CD14-positive monocyte (primary cell): ENCODE measurements at regions not wholly inside any gene's neighbourhood (a gene's known extent, or its start where the extent isn't known, plus 50 kb on each side); places are given as distances from the start of the nearest gene placed in this dataset.

Experiments used
- DNase-seq, 3 donors: peaks; one replicate each; pipeline ENCODE4 v3.0.0-alpha.2; 2011 to 2022
- H2AFZ ChIP-seq: 2 replicates; pipeline ENCODE4 v1.6.0; 2012; ENCODE audit warnings: mild to moderate bottlenecking, low read depth, low read length, inconsistent platforms; ENCODE audit not compliant: insufficient read depth, poor library complexity, severe bottlenecking
- H3K27ac ChIP-seq, 2 donors: 1 replicate in 1 of 2; 2 replicates in 1 of 2; pipeline ENCODE4 v1.5.1; 2012 to 2013; ENCODE audit warnings: low read length in 2 of 2, control low read depth in 1 of 2, inconsistent platforms in 1 of 2, low read depth in 1 of 2, mild to moderate bottlenecking in 1 of 2
- H3K27me3 ChIP-seq, 2 donors: one replicate each; pipeline versions ENCODE4 v1.6.0 to v1.6.1; 2011 to 2013; ENCODE audit warnings: low read length in 2 of 2; ENCODE audit not compliant: control insufficient read depth in 2 of 2, insufficient read depth in 2 of 2
- H3K36me3 ChIP-seq, 2 donors: replicated peaks in 1 of 2; 1 replicate in 1 of 2; 2 replicates in 1 of 2; pipeline versions ENCODE4 v1.5.1 to v1.6.1; 2012 to 2013; ENCODE audit warnings: low read length in 2 of 2, control low read depth in 1 of 2, inconsistent platforms in 1 of 2, mild to moderate bottlenecking in 1 of 2; ENCODE audit not compliant: insufficient read depth in 2 of 2, control insufficient read depth in 1 of 2
- H3K4me1 ChIP-seq, 2 donors: 1 replicate in 1 of 2; 2 replicates in 1 of 2; pipeline versions ENCODE4 v1.5.1 to v1.6.1; 2012 to 2013; ENCODE audit warnings: low read length in 2 of 2, control low read depth in 1 of 2, inconsistent platforms in 1 of 2, mild to moderate bottlenecking in 1 of 2, moderate library complexity in 1 of 2; ENCODE audit not compliant: insufficient read depth in 2 of 2, control insufficient read depth in 1 of 2
- H3K4me2 ChIP-seq: replicated peaks from 2 replicates; pipeline ENCODE3; 2012; ENCODE audit warnings: low read length, moderate library complexity, mild to moderate bottlenecking; ENCODE audit not compliant: poor library complexity, severe bottlenecking; ENCODE audit errors: extremely low read depth
- H3K4me3 ChIP-seq, 3 experiments: fragments of 200-600 bp in 1 of 3; sonication (generic) in 1 of 3; replicated peaks in 1 of 3; 1 replicate in 2 of 3; 2 replicates in 1 of 3; pipeline ENCODE4 v1.5.1; 2011 to 2013; ENCODE audit warnings: low read length in 3 of 3, mild to moderate bottlenecking in 3 of 3, control low read depth in 2 of 3, low read depth in 2 of 3, inconsistent platforms in 1 of 3, moderate library complexity in 1 of 3
- H3K79me2 ChIP-seq: 2 replicates; pipeline ENCODE4 v1.6.0; 2012; ENCODE audit warnings: mild to moderate bottlenecking, control low read depth, inconsistent platforms, low read length, moderate library complexity; ENCODE audit not compliant: insufficient read depth
- H3K9ac ChIP-seq: 2 replicates; pipeline ENCODE4 v1.6.0; 2017; ENCODE audit warnings: low read length, mild to moderate bottlenecking; ENCODE audit not compliant: insufficient read depth, poor library complexity, severe bottlenecking
- H3K9me3 ChIP-seq, 2 donors: replicated peaks in 1 of 2; 1 replicate in 1 of 2; 2 replicates in 1 of 2; pipeline versions ENCODE4 v1.5.1 to v1.6.1; 2012 to 2013; ENCODE audit warnings: low read length in 2 of 2, control low read depth in 1 of 2; ENCODE audit not compliant: control insufficient read depth in 1 of 2, insufficient read depth in 1 of 2
- H4K20me1 ChIP-seq: 2 replicates; pipeline ENCODE4 v1.6.0; 2012; ENCODE audit warnings: mild to moderate bottlenecking, low read length, control low read depth, moderate library complexity; ENCODE audit not compliant: insufficient read depth
- H3K27ac Mint-ChIP-seq, 7 donors: one replicate each; pipeline ENCODE4 v1.8.0; 2020; ENCODE audit warnings: mild to moderate bottlenecking in 7 of 7, mixed read lengths in 7 of 7, moderate library complexity in 6 of 7, inconsistent platforms in 2 of 7
- H3K27me3 Mint-ChIP-seq, 3 donors: one replicate each; pipeline ENCODE4 v1.8.0; 2021 to 2022; ENCODE audit warnings: low read depth in 3 of 3, mild to moderate bottlenecking in 3 of 3, mixed read lengths in 3 of 3, moderate library complexity in 3 of 3, inconsistent platforms in 1 of 3
- H3K36me3 Mint-ChIP-seq, 2 donors: one replicate each; pipeline ENCODE4 v1.8.0; 2020; ENCODE audit warnings: mixed read lengths in 2 of 2, inconsistent platforms in 1 of 2, mild to moderate bottlenecking in 1 of 2
- H3K4me1 Mint-ChIP-seq: one replicate; pipeline ENCODE4 v1.8.0; 2020; ENCODE audit warnings: mild to moderate bottlenecking, mixed read lengths
- H3K4me3 Mint-ChIP-seq, 2 donors: one replicate each; pipeline ENCODE4 v1.8.0; 2020; ENCODE audit warnings: mild to moderate bottlenecking in 2 of 2, mixed read lengths in 2 of 2, moderate library complexity in 1 of 2
- H3K9me3 Mint-ChIP-seq, 7 donors: one replicate each; pipeline ENCODE4 v1.8.0; 2020 to 2022; ENCODE audit warnings: mixed read lengths in 7 of 7, mild to moderate bottlenecking in 6 of 7, moderate library complexity in 6 of 7, inconsistent platforms in 2 of 7
- WGBS: methylation state at CpG from one replicate; pipeline ENCODE4 v1.1.5; 2013; ENCODE audit warnings: missing lambda C conversion rate; ENCODE audit not compliant: insufficient coverage; 5-methylcytosine and 5-hydroxymethylcytosine counted together
- intact Hi-C, 2 donors: fragments of 100-400 bp; cut with micrococcal nuclease; formaldehyde crosslinking; loops; one replicate each; pipeline versions ENCODE4 v1.15.0 to v1.15.1; 2023
- TF ChIP-seq, protein P1 (sequence below): fragments of 200-600 bp; IDR thresholded peaks from one replicate; pipeline ENCODE4 v1.8.0; 2022; ENCODE audit warnings: antibody characterized with exemption, mild to moderate bottlenecking

DNA sequence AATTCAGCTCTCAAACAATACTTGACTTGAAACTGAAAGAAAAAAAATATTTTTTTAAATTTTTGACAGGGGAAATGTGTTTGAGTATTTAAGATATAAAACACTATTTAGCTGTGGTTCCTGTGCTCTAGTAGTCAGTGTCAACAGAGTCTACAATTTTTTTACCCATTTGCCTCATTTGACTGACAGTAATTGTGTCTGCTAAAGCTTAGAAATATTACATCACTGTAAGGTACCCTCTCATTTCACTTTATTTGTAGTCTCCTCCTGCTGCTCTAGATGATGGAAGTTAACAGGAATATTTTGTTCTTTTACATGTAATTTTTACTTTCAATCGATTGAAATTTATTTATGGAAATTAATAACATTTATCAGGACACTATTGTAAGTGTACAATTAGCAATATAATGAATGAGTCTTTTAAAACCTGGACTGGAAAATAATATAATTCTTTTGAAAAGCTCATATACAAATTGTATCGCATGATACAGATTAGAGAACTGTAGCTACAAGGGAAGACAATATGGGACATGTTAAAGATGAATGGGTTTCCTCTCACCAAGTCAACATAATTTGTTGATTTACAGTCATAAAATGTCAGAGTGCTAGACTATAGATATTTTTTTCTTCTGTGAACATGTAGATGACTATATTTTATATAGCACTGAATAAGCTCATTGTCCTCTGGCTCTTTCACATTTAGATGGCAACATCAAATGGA is 1186.5 kb upstream of the ADGRL3 start:
- Mint-ChIP-seq H3K4me3 (no peak overlapping the region), H3K9me3 (peaks cover 0 to 5% (median 2%) of the 10 kb centered on the region in 7 donors), H3K27me3 (peaks cover 0 to 2% (median 0%) of the 10 kb centered on the region in 3 donors), H3K27ac (no peak overlapping the region), H3K36me3 (no peaks in the 10 kb centered on the region), H3K4me1 (no peaks in the 10 kb centered on the region)
- no peak overlapping the region for H3K4me3 ChIP-seq
- no peaks in the 10 kb centered on the region for H3K27me3 ChIP-seq
- H3K4me2 ChIP-seq, result no peak overlapping the region
- intact Hi-C loops, result no loop called here
- H3K4me1 ChIP-seq, result no peaks in the 10 kb centered on the region
- H3K79me2 ChIP-seq, result no peaks in the 10 kb centered on the region
- no peak overlapping the region for H2AFZ ChIP-seq
- TF ChIP-seq, protein P1, sequence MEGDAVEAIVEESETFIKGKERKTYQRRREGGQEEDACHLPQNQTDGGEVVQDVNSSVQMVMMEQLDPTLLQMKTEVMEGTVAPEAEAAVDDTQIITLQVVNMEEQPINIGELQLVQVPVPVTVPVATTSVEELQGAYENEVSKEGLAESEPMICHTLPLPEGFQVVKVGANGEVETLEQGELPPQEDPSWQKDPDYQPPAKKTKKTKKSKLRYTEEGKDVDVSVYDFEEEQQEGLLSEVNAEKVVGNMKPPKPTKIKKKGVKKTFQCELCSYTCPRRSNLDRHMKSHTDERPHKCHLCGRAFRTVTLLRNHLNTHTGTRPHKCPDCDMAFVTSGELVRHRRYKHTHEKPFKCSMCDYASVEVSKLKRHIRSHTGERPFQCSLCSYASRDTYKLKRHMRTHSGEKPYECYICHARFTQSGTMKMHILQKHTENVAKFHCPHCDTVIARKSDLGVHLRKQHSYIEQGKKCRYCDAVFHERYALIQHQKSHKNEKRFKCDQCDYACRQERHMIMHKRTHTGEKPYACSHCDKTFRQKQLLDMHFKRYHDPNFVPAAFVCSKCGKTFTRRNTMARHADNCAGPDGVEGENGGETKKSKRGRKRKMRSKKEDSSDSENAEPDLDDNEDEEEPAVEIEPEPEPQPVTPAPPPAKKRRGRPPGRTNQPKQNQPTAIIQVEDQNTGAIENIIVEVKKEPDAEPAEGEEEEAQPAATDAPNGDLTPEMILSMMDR, result no peak
- no peak for DNase-seq
- WGBS, result no CpG with 5 or more reads among the region's 2 CpGs
- no peaks in the 10 kb centered on the region for H3K36me3 ChIP-seq
- no peaks in the 10 kb centered on the region for H4K20me1 ChIP-seq
- H3K9ac ChIP-seq, result no peak overlapping the region
- H3K9me3 ChIP-seq, result no peaks in the 10 kb centered on the region
- no peak overlapping the region for H3K27ac ChIP-seq

DNA sequence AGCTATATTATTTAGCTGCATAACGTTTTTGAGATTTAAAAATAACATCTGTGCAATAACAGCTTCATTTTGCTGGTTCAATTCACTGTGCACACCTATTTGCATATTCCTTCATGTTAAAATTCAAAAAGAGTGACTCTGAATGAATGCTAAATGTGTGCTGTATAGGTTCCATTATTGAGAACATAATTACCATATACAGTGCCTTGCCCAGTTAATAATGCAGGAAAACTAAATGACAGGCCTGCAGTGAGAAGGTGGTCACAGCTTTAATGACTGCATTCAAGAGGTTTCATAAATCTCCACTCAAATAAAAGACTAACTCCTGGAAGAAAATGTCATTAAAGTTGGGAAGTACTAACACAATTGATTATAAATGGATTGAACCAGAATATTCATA is 1183.2 kb upstream of the ADGRL3 start:
- no peak overlapping the region for H3K27ac Mint-ChIP-seq
- no peaks in the 10 kb centered on the region for H3K4me1 ChIP-seq
- intact Hi-C loops, result no loop called here
- no peak overlapping the region for H3K4me3 ChIP-seq
- H3K9ac ChIP-seq, result no peak overlapping the region
- H3K4me3 Mint-ChIP-seq, result no peak overlapping the region
- no peaks in the 10 kb centered on the region for H3K36me3 Mint-ChIP-seq
- no peaks in the 10 kb centered on the region for H3K4me1 Mint-ChIP-seq
- no peaks in the 10 kb centered on the region for H3K9me3 ChIP-seq
- no CpG with 5 or more reads among the region's 1 CpG for WGBS
- no peaks in the 10 kb centered on the region for H3K27me3 ChIP-seq
- H3K9me3 Mint-ChIP-seq, result peaks cover 0 to 3% (median 0%) of the 10 kb centered on the region in 7 donors
- no peaks in the 10 kb centered on the region for H3K36me3 ChIP-seq
- no peak overlapping the region for H3K27ac ChIP-seq
- no peak overlapping the region for H3K4me2 ChIP-seq
- no peak for DNase-seq
- TF ChIP-seq, protein P1, result no peak
- no peaks in the 10 kb centered on the region for H4K20me1 ChIP-seq
- H3K27me3 Mint-ChIP-seq, result peaks cover 0 to 2% (median 1%) of the 10 kb centered on the region in 3 donors
- H2AFZ ChIP-seq, result no peak overlapping the region
- H3K79me2 ChIP-seq, result no peaks in the 10 kb centered on the region
